ENCODE measurements at regions not wholly inside any gene's neighbourhood (a gene's known extent, or its start where the extent isn't known, plus 50 kb on each side); places are given as distances from the start of the nearest gene placed in this dataset.

- TF ChIP-seq CTCF (IDR thresholded peaks at IDR 0.05; ENCODE audit: borderline replicate concordance) = no peak
- Histone ChIP-seq H3K4me3 (no peak overlapping the region), H3K36me3 (no peaks in the 10 kb centered on the region), H3K9me3 (replicated peaks) (no peaks in the 10 kb centered on the region), H3K4me1 (no peaks in the 10 kb centered on the region), H3K27me3 (ENCODE audit: low read depth) (peaks cover 15% of the 10 kb centered on the region), H3K27ac (replicated peaks) (no peak overlapping the region)
- DNase-seq = no peak
- intact Hi-C loops (cut with micrococcal nuclease) = no loop called here
These were observed 172.2 kb upstream of the CDH13 start for GRCh38 chr16:82454566-82454965.

GRCh38 chr16:82454152-82454551 is 172.6 kb upstream of the CDH13 start:
- Histone ChIP-seq H3K36me3 (no peaks in the 10 kb centered on the region), H3K27me3 (ENCODE audit: low read depth) (peaks cover 15% of the 10 kb centered on the region), H3K9me3 (replicated peaks) (no peaks in the 10 kb centered on the region), H3K4me1 (no peaks in the 10 kb centered on the region), H3K27ac (replicated peaks) (no peak overlapping the region), H3K4me3 (no peak overlapping the region)
- no peak for DNase-seq
- intact Hi-C loops (cut with micrococcal nuclease) = no loop called here
- TF ChIP-seq CTCF (IDR thresholded peaks at IDR 0.05; ENCODE audit: borderline replicate concordance) = no peak

- no peak overlapping the region for H3K4me3 ChIP-seq
- H3K36me3 ChIP-seq = no peaks in the 10 kb centered on the region
- peaks cover 7% of the 10 kb centered on the region for H3K27me3 ChIP-seq (ENCODE audit: low read depth)
- DNase-seq = no peak
- no peak for TF ChIP-seq CTCF (IDR thresholded peaks at IDR 0.05; ENCODE audit: borderline replicate concordance)
- intact Hi-C loops (cut with micrococcal nuclease) = no loop called here
- H3K4me1 ChIP-seq = no peaks in the 10 kb centered on the region
- H3K9me3 ChIP-seq (replicated peaks) = no peaks in the 10 kb centered on the region
- H3K27ac ChIP-seq (replicated peaks) = no peak overlapping the region
These were observed 174.6 kb upstream of the CDH13 start for GRCh38 chr16:82452004-82452756.

GRCh38 chr16:82451449-82451848 is 175.3 kb upstream of the CDH13 start:
- TF ChIP-seq CTCF (IDR thresholded peaks at IDR 0.05; ENCODE audit: borderline replicate concordance) = no peak
- intact Hi-C loops (cut with micrococcal nuclease) = no loop called here
- Histone ChIP-seq H3K27me3 (ENCODE audit: low read depth) (peaks cover 9% of the 10 kb centered on the region), H3K4me3 (no peak overlapping the region), H3K36me3 (no peaks in the 10 kb centered on the region), H3K4me1 (no peaks in the 10 kb centered on the region), H3K9me3 (replicated peaks) (no peaks in the 10 kb centered on the region), H3K27ac (replicated peaks) (no peak overlapping the region)
- no peak for DNase-seq

- no peaks in the 10 kb centered on the region for H3K4me1 ChIP-seq
- H3K27ac ChIP-seq (replicated peaks) = no peak overlapping the region
- H3K36me3 ChIP-seq = no peaks in the 10 kb centered on the region
- H3K9me3 ChIP-seq (replicated peaks) = no peaks in the 10 kb centered on the region
- H3K27me3 ChIP-seq (ENCODE audit: low read depth) = peaks cover 31% of the 10 kb centered on the region
- intact Hi-C loops (cut with micrococcal nuclease) = no loop called here
- TF ChIP-seq CTCF (IDR thresholded peaks at IDR 0.05; ENCODE audit: borderline replicate concordance) = no peak
- H3K4me3 ChIP-seq = no peak overlapping the region
- no peak for DNase-seq
These were observed 186.4 kb upstream of the CDH13 start for GRCh38 chr16:82440336-82440735.

All from left ventricle myocardium inferior (tissue), 1 donor.